CD4-positive, alpha-beta T cell treated with Interleukin-4 for 4 hours (primary cell): ENCODE measurements at regions not wholly inside any gene's neighbourhood (a gene's known extent, or its start where the extent isn't known, plus 50 kb on each side); places are given as distances from the start of the nearest gene placed in this dataset.
A peak's percentile ranks its signal among the peaks of the same experiment; 100 is the strongest.
"Not testable (repeated sequence)": the region's sequence is repeated elsewhere in the genome, so short reads cannot be mapped to it uniquely, and the experiment has no call there.

Source experiments
- DNase-seq: peaks from one replicate; pipeline ENCODE4 v3.0.0-alpha.2; 2020

DNA sequence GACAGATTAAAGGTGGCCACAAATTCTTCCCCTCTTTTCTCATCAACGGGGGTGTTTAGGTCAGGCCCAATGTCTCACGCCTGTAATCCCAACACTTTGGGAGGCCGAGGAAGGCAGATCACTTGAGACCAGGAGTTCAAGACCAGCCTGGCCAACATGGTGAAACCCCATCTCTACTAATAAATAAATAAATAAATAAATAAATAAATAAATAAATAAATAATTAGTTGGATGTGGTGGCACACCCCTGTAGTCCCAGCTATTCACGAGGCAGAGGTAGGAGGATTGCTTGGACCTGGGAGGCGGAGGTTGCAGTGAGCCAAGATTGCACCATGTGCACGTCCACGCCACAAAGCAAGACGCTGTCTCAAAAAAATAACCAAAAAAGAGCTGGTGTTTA lies 180.7 kb downstream of the FASLG start:
- DNase-seq: not testable (repeated sequence)

DNA sequence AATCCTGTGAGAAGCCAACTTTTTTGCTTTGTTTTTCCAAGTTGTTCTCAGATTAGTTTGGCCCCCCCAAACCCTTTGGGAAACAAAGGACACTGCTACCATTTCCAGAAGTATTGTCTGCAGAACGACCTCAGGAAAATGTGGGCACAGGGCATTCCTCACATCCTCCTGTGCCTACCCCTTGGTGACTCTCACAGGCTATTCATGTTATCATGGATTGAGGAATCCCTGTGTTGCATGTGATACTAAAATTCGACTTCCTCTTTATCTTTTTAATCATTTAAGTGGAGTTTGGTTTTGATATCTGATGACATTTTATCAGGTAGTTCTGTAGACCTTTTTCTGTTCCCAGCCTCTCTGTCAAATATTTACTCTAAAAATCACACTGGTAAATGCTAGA lies 184.5 kb downstream of the FASLG start:
- no peak for DNase-seq

DNA sequence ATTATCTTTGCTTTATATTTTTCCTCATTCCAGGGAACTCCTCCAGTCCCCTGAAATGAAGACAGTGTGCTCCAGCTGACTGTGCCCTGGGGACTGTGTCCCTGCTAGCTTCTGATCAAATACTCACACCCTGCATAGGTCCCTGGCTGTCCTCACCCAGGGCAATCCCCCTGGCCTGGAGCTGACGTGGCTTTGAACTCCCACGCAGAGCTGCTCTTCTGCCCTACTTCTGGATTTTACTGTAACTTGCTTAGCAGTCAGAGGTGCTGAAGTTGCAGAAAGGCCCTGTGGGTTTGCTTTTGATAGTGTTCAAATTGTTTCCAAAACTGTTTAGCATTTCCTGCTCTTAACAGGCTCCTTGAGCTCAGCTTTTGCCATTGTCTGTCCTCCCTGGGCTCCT lies 186.5 kb downstream of the FASLG start:
- peak; percentile 61 for DNase-seq

DNA sequence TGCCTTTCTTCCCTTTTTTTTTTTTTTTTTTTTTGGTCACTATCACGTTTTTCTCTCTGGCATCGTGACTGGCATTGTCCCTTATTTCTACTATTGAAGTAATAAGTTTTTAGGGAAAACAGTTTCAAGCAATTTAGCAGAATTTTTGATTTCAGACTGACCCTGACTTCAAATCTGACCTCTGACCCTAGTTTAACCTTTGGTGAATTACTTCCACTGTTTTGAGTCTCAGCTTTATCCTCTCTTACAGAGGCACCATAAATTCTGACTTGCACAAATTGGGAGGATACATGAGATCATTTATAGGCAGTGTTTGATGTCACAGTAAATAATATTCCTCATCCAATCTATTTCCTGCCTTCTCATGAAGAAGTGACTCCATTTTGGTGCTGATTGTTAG lies 187.0 kb downstream of the FASLG start:
- no peak for DNase-seq

DNA sequence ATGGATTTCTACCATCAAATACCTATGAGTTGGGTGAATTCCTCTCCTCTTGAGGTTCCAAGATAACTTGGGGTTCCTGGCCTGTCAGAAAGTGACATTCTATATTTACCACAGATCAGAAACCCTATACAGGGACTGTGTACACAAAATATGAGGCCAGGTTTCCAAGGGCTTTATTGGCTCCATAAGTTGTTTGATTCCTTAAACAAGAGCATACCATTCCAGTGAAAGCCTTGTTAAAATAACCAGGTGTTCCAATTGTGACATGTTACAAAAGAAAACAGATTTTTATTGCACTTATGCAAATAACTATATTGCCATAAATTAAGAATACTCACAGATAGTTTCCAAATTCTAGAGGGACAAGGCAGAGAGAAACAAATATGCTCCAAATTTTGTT lies 188.9 kb downstream of the FASLG start:
- DNase-seq: not testable (repeated sequence)

DNA sequence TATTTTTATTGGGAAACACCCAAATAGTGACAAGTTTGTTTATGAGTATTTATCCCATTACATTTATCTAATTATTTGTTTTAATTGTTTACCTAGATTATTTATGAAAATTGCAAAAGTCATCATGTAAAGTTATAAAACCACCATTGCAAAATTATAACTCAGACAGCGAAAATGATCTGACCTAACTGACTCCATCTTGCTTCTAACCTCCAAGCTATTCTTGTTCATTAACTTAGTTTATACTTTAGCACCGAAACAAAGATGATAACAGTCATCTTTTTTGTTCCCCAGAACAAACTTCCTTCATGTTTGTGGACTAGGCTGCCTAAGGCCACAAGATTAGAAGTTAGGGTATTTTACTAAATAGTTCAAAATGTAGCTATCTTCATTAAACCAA lies 190.8 kb downstream of the FASLG start:
- no peak for DNase-seq

DNA sequence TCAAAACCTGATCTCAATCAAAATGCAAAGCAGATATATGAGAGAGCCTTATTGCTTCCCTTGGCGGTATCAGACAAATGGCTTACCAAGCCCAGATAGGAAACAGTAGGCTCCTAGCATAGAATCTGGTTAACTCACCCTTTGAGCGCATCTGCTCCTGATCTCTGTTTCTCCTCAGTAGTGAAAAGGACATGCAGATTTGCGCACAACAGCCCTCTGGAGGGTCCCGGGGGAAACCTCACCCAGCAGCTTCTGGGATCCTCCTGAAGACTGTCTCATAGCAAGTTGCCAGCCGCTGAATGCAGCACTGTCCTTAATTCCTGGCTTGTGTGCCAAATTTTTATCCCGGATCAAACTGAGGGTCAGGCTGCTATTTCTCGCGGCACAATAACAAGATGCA lies 192.2 kb downstream of the FASLG start:
- no peak for DNase-seq

DNA sequence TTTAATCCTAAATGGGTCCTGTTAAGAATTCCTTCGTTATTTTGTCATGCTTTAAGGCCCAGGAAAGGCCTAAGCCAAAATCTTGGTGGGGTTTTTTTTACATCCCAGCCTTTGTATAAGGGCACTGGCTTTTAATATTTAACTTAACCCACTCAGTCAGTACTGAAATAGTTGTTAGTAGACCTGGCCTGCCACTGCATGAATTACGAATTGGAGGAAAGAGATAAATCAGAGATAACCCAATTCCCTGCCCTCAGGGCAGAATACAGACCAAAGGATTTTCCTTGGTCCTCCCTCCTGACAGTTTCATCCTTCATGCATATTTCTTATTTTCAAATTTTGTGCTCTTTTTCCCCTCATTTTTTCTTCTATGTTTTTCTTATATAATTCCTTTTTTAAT lies 193.0 kb downstream of the FASLG start:
- no peak for DNase-seq

DNA sequence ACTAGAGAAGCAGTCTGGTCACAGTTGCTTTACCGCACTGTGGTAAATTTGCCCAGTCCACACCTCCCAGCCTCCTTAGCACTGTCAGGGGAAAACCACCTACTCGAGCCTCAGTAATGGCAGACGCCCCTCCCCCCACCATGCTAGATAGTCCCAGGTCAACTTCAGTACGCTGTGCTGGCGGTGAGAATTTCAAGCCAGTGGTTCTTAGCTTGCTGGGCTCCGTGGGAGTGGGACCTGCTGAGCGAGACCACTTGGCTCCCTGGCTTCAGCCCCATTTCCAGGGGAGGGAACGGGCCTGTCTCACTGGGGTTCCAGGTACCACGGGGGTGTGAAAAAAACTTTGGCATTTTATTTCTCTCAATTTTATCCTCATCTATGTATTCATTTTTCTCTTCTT lies 194.8 kb downstream of the TNFSF18 start:
- not testable (repeated sequence) for DNase-seq

DNA sequence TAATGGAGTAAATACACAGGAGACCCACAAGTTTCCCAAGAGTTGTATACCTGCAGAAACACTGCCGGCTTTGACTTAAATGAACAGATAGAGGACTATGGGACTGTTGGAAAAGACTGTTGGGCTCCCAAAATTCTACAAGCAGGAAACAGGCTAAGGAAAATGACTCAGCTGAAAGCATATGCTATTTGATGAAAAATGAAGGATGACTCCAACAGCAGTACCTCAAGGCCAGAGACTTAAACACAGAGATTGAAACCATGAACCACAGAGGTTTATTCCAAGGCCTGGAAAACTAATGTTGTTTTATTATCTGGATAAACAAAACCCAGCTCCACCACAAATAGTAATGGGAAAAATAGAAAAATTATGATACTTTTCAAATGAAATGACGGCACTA lies 187.7 kb downstream of the TNFSF18 start:
- no peak for DNase-seq

DNA sequence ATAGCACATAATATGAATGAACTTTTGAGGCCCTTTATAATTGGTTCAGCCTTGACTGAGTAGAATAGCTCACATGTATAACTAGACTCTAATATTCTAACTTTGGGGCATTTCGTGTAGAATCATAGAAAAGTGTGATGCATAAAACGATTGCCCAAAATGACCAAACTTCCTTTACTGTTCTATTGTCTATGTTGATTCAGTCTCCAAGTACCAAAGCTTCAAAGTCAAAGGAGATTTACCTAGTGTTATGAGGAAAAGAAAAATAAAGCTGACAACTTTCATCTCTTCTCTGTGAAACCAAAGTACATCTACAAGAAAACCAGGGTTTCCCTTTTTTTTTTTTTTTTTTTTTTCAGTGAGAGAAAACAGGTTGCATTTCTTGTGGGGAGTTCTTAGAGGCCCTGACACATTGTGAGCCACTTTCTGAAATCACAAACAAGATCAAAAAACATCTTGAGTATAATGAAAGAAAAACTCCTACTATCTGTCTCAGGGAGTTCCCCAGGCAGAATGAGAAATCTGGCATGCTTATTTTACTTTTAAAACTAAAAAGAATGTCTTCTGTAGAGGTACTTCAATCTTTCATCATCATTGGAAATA lies 183.4 kb downstream of the TNFSF18 start:
- peak; percentile 52 for DNase-seq

DNA sequence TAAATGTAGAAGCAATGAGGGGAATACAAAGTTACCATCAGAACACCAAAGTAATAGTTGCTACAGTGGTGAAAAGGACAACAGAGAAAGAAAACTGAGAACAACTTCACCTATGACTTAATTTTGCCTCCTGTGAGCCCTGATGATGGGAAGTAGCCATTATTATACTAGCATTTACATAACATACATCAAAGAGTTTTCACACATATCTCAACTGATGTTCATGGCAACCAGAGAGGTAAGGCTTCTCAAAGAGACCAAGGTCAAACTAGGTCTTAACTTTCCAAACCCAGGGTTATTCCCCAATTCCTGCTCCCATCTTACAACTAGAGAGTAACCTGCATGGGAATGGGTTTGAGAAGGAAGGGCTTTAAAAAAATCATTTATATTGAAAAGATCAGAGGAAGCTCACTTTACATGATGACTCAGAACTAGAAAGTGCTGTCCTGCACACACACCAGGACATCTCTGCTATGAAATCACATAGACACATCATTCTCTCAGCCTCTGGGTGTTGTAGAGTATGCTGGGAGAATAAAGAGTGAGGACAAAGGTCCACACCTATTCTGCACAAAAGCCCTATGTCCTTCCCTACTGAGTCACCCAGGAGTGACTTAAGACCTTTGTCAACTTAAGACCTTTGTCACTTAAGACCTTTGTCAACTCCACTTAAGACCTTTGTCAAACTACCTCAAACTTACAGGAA lies 179.7 kb downstream of the TNFSF18 start:
- DNase-seq: no peak

DNA sequence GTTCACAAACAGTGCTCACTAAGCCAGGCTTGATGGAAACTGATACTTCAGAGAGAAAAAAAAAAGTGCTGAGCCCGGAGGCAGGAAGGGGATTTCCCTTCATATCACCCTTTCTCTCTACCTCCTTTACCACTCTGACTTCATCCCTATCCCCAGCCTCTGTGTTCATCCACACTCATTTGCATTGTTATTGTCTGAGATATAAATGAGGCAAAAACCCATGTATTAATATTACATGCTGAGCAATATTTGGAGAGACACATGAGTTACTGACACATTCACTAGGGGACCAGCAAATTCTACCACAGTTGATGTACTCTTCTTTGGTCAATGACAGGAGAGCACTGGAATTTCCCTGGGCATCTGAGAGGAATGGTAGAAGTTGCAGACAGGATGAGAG lies 175.8 kb downstream of the TNFSF18 start:
- DNase-seq: peak; percentile 12

DNA sequence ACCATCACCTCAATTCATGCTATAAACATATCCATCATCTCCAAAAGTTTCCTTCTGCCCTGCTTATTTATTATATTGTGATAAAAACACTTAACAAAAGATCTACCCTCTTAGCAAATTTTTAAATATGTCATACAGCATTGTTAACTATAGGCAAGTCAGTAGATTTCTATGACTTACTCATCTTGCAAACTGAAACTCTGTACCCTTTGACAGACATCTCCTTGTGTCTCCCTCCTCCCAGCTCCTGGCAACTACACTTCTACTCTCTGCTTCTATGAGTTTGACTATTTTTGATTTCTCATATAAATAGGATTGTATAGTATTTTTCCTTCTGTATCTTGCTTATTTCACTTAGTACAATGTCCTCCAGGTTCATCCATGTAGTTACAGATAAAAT lies 174.8 kb downstream of the TNFSF18 start:
- DNase-seq: no peak

DNA sequence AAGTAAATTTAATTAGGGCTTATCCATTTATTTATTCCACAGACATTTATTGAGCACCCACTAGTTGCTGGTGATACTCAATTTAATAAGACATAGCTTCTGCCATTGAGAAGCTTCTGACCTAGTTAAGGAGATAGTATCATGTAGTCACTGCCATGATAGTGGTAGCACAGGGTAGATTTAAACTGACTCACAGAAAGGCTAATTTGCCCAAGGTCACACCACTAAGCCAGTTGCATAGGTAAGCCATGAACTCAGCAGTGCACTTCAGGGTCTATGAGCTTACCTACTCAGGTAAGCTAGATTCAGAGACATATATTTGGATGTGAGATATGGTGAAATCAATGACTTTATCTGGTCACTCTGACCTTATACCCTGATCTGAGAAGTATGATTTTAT lies 168.4 kb downstream of the TNFSF18 start:
- DNase-seq: no peak

DNA sequence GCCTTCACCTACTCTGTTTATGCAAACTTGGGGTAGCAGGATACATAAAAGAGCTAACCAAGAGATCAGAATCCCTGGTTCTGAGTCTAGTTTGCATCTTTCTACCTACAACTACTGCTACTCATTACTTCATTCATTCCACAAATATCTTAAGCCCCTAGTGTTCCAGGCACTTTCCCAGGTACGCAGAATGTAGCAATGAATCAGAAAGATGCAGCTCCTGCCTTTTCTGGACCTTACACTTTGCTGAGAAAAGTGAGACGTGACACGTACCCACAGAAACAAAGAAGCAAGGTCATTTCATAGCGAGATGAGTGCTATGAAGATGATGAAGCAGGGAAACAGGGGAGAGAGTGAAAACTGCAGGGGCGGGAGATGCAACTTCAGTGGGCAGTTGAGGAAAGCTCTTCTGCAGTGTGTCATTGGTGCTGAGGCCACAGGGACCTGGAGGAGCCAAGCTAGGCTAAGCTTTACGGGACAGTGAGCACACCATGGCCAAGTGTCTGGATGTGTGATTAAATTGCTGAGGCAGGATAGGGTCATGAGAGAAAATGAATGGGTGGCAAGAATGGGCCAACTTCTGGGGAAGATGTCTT lies 167.9 kb downstream of the TNFSF18 start:
- no peak for DNase-seq

DNA sequence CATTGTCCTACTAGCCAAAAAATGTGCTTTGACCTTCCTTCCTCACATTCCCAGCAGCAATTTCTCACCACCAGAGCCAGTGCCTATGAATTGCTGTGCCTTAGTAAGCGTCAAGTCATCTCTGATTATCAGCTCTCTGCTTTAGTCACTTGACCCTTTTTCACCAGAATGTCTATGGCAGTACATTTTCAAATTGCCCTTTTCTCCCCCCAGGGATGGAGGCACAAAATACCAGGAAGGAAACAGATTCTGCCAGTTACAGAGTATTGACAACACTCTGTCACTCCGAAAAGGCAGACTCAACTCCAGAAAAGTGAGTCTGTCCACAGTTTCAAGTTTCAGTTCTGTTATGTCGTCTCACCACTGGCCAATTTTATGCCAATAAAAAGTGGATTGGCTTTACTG lies 167.4 kb downstream of the TNFSF18 start:
- DNase-seq: no peak

DNA sequence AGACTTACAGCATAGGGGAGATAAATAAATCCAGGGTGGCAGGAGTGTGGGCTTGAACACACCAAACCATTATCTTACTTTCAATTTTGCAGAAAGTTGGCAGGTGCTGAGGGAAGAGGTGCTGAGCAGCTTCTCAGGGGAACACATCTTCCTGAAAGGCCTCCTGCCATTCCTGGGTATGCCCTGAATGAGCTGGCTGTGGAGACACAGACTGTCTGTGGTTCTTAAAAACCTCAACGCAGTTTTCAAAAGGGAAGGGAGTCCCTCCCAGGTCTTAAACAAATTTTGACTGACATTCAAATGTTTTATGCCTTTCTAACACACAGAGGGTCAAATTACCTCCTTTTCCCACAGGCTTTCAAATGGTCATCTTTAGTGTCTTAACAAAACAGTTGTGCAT lies 166.9 kb downstream of the TNFSF18 start:
- DNase-seq: no peak

DNA sequence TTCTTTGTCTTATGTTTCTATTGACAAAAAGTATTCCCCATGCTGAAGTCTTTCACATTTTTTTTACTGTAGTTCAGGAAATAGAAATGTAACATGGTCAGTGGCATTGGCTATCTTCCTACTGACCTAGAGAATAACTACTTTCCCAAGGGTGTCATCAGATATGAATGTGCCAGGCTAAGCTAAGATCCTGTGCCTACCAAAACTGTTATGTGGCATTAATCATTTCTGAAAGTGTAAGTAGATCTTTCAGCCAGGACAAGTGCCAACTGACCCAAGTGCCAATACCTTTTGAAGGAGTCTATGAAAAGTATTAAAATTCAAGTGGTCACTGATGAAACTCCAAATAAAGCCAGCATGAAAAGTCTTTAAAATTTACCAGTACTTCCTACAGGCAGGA lies 165.3 kb downstream of the TNFSF18 start:
- no peak for DNase-seq

DNA sequence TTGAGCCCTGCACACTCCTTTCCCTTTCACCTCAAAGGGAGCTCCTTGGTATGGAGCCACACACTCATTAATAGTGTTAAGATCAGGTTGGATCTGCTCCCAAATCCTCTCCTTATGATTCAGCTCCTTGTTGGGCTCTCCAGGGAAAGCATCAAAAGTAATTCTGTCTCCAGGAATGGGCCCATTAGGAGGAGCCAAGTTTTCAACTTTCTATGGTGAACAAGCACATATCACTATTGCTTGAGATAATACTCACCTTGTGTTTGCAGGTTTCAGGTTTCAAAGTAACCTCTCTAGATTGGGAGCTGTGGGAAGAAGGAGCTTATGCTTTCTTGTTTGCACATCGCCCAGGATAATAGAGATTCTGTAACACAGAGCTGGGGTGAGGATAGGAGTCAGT lies 164.8 kb downstream of the TNFSF18 start:
- no peak for DNase-seq

DNA sequence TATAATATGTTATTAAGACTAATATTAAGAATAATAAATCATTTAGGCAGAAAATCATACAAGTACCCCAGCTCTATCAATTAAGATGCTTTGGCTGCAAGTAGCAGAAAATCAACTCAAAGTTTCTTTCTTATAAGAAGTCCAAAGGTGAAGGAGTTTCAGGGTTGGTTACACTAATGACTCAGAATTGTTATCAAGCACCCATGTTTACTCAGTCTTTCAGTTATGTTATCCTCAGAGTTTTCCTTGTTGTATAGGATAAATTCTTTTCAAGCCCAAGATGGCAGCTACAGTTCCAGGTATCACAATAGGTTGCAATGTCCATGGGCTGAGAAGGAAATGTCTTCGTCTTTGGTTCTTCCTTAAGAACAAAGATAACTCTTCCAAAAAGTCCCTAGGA lies 163.6 kb downstream of the TNFSF18 start:
- DNase-seq: no peak

DNA sequence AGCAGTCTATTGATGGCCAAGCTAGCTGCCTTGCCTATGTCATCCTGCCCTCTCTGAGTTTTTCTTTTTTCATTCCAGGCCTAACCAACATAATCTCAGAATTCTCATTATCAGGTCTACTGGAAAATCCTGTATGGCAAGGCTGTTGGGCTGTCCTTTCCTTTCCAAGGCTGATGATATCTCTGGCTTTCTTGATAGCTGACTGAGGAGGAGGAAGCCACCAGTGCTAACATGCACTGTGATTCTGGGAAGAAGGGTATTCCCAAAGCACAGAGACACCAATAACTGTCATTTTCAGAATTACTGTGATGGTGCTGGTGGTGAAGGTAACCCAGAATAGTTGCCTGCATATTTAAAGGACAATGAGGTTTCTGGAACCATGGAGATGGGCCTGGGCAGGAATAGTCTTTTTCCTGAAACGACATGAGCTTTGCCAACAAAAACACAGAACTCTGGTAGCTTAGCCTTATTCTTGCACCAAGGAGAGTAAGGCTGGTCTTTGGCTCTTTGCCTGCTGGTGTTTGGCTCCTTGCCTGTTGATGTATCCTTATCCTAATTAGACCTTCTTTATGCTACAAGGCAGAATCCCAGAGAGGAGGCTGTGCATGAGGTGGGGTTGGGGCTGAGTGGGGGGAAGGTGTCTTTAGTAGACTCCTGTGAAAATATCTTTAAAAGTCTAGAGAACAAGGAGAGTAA lies 157.4 kb downstream of the TNFSF18 start:
- no peak for DNase-seq

DNA sequence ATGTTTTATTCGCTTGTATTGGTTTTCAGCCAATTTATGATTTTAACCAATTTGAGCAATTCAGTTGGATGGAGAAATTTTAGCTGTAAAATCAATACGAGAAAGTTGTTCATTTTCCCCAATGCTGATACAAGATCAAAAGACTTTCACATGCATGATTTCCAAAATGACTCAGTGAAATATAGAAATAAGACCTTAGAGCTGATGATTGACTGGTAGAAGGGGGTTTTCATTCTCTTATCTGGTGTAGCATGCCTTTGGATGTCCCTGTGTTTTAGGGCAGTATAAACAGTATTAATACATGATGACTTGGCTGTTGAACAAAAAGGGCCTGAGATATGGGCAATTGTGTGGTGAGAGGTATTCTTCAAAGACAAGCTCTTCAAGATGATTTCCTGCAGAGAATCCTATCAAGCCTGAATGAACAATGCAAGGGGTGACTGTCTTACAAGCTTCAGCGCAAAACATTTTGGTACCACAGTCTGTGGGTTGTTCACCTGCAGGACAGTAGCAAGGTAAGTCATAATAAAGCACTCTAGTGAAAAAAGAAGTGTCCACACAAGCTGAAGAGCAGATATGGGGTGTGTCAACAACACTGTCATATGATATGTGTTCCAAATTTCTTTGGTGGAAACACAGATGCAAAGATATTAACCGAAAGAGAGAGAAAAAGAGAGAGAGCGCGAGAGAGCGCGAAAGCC lies 156.2 kb downstream of the TNFSF18 start:
- DNase-seq: no peak
